IMR-90 (cell line): ENCODE measurements at regions not wholly inside any gene's neighbourhood (a gene's known extent, or its start where the extent isn't known, plus 50 kb on each side); places are given as distances from the start of the nearest gene placed in this dataset.

Experiments
- ATAC-seq: fragments of 200-7000 bp; cut with Tn5 transposase; 2 replicates; pipeline ENCODE4 v1.9.1; 2020; ENCODE audit warnings: low read depth, mild to moderate bottlenecking, moderate library complexity
- BruUV-seq: library from RNA; stranded (reverse); fragments of 400-500 nt; replicated peaks from 2 replicates; lab custom pipeline; 2021; lab: Mats Ljungman, UMichigan
- CTCF ChIA-PET: fragments of 300-600 bp; formaldehyde crosslinking; extraction: SDS; loops from one replicate; lab custom pipeline; 2021; ENCODE audit warnings: antibody characterized with exemption; lab: Yijun Ruan, JAX
- POLR2A ChIA-PET: fragments of 300-600 bp; sonication (Branson Sonifier 250); formaldehyde crosslinking; loops from one replicate; lab custom pipeline; 2022; ENCODE audit warnings: antibody characterized with exemption; ENCODE audit not compliant: unreplicated experiment; lab: Charles Lee
- DNase-seq: peaks from one replicate; pipeline ENCODE4 v3.0.0; 2013
- H2AFZ ChIP-seq: replicated peaks from 2 replicates; pipeline ENCODE3; 2013; ENCODE audit warnings: low read length, mild to moderate bottlenecking; ENCODE audit not compliant: poor library complexity
- H2AK5ac ChIP-seq: 2 replicates; pipeline ENCODE4 v1.6.1; 2013; ENCODE audit warnings: low read depth, low read length, inconsistent platforms
- H2AK9ac ChIP-seq: replicated peaks from 2 replicates; pipeline ENCODE3; 2013; ENCODE audit warnings: mild to moderate bottlenecking, low read depth, low read length, moderate library complexity; ENCODE audit not compliant: poor library complexity
- H2BK120ac ChIP-seq: 2 replicates; pipeline ENCODE4 v1.6.1; 2013; ENCODE audit warnings: low read depth, low read length, inconsistent platforms
- H2BK15ac ChIP-seq: 3 replicates; pipeline ENCODE4 v1.6.1; 2013; ENCODE audit warnings: low read depth, low read length, inconsistent platforms
- H2BK20ac ChIP-seq: 2 replicates; pipeline ENCODE4 v1.6.1; 2013; ENCODE audit warnings: low read depth, mild to moderate bottlenecking, inconsistent platforms, low read length, moderate library complexity
- H2BK5ac ChIP-seq: 2 replicates; pipeline ENCODE4 v1.6.1; 2013; ENCODE audit warnings: mild to moderate bottlenecking, low read depth, low read length, inconsistent platforms; ENCODE audit not compliant: poor library complexity, severe bottlenecking
- H3K14ac ChIP-seq: replicated peaks from 2 replicates; pipeline ENCODE4 v1.6.1; 2013; ENCODE audit warnings: low read depth, low read length, inconsistent platforms
- H3K18ac ChIP-seq: 2 replicates; pipeline ENCODE4 v1.6.1; 2013; ENCODE audit warnings: low read depth, low read length, control low read depth
- H3K23ac ChIP-seq: 2 replicates; pipeline ENCODE4 v1.6.1; 2013; ENCODE audit warnings: low read depth, low read length, inconsistent platforms
- H3K27ac ChIP-seq: 2 replicates; pipeline ENCODE4 v1.5.1; 2013; ENCODE audit warnings: mild to moderate bottlenecking, control low read depth, low read length; ENCODE audit not compliant: insufficient read depth
- H3K27me3 ChIP-seq: 2 replicates; pipeline ENCODE4 v1.6.1; 2013; ENCODE audit warnings: low read length; ENCODE audit not compliant: control insufficient read depth, insufficient read depth
- H3K36me3 ChIP-seq: 2 replicates; pipeline ENCODE4 v1.6.1; 2013; ENCODE audit warnings: low read length, mixed read lengths; ENCODE audit not compliant: control insufficient read depth, insufficient read depth
- H3K4ac ChIP-seq: 2 replicates; pipeline ENCODE4 v1.6.1; 2013; ENCODE audit warnings: low read depth, low read length, inconsistent platforms
- H3K4me1 ChIP-seq: 2 replicates; pipeline ENCODE4 v1.6.1; 2013; ENCODE audit warnings: low read length, mixed read lengths; ENCODE audit not compliant: control insufficient read depth, insufficient read depth
- H3K4me2 ChIP-seq: 2 replicates; pipeline ENCODE4 v1.6.1; 2013; ENCODE audit warnings: low read depth, mild to moderate bottlenecking, control low read depth, low read length, moderate library complexity
- H3K4me3 ChIP-seq: 2 replicates; pipeline ENCODE4 v1.5.1; 2013; ENCODE audit warnings: low read depth, mild to moderate bottlenecking, control low read depth, low read length, moderate library complexity; ENCODE audit not compliant: insufficient read depth
- H3K56ac ChIP-seq: 2 replicates; pipeline ENCODE4 v1.6.1; 2013; ENCODE audit warnings: low read length, inconsistent platforms; ENCODE audit not compliant: insufficient read depth; ENCODE audit errors: extremely low read depth
- H3K79me1 ChIP-seq, 2 experiments: 2 replicates each; pipeline ENCODE4 v1.6.1; 2013; ENCODE audit warnings: low read length in 2 of 2, inconsistent platforms in 1 of 2, low read depth in 1 of 2
- H3K9ac ChIP-seq: 2 replicates; pipeline ENCODE4 v1.6.1; 2013; ENCODE audit warnings: low read depth, low read length, control low read depth
- H3K9me1 ChIP-seq: 2 replicates; pipeline ENCODE4 v1.6.1; 2013; ENCODE audit warnings: low read length, inconsistent platforms; ENCODE audit not compliant: insufficient read depth
- H3K9me3 ChIP-seq: 2 replicates; pipeline ENCODE4 v1.6.1; 2013; ENCODE audit warnings: low read length; ENCODE audit not compliant: control insufficient read depth, insufficient read depth
- H4K20me1 ChIP-seq: 2 replicates; pipeline ENCODE4 v1.6.1; 2013; ENCODE audit warnings: low read length, inconsistent platforms; ENCODE audit not compliant: insufficient read depth
- H4K5ac ChIP-seq: 2 replicates; pipeline ENCODE4 v1.6.1; 2013; ENCODE audit warnings: mild to moderate bottlenecking, low read depth, low read length, control low read depth
- H4K8ac ChIP-seq, 2 experiments: 2 replicates each; pipeline ENCODE4 v1.6.1; 2013; ENCODE audit warnings: low read depth in 2 of 2, low read length in 2 of 2, control low read depth in 1 of 2, inconsistent platforms in 1 of 2
- H4K91ac ChIP-seq: 2 replicates; pipeline ENCODE4 v1.6.1; 2013; ENCODE audit warnings: low read depth, low read length, inconsistent platforms; ENCODE audit not compliant: insufficient read depth
- RAD21 ChIP-seq: IDR thresholded peaks from 2 replicates; pipeline ENCODE4 v1.6.1; 2012; ENCODE audit warnings: low read length, improper control_type of control experiment
- WGBS, 2 experiments: methylation state at CpG; one replicate each; pipeline versions ENCODE4 v1.1.5 to v1.1.7; 2013; ENCODE audit warnings: missing lambda C conversion rate in 2 of 2; ENCODE audit not compliant: insufficient read length in 1 of 2; ENCODE audit errors: extremely low coverage in 2 of 2; 5-methylcytosine and 5-hydroxymethylcytosine counted together
- dilution Hi-C: fragments of 300-500 bp; cut with HindIII; formaldehyde crosslinking; loops from one replicate; pipeline ENCODE4 v1.14.3; 2018; ENCODE audit warnings: low sequenced_read_pairs; ENCODE audit not compliant: unreplicated experiment
- in situ Hi-C: fragments of 300-500 bp; cut with MboI; formaldehyde crosslinking; loops from 3 replicates; pipeline ENCODE4 v1.14.3; 2019; ENCODE audit warnings: low sequenced_read_pairs, inconsistent platforms, mixed read lengths
- intact Hi-C: fragments of 100-400 bp; cut with micrococcal nuclease; formaldehyde crosslinking; loops from 2 replicates; pipeline ENCODE4 v1.10.0; 2022

GRCh38 chr2:57570961-57571360 is 475.6 kb upstream of the VRK2 start:
- no peak for TF ChIP-seq RAD21
- no peak overlapping the region for H4K91ac ChIP-seq
- ATAC-seq (no peak), DNase-seq (no peak)
- H2BK120ac ChIP-seq = no peak overlapping the region
- no peak overlapping the region for H2AK9ac ChIP-seq
- ChIA-PET CTCF (no interaction called here), POLR2A (no interaction called here)
- intact Hi-C loops (no loop called here), in situ Hi-C loops (no loop called here), dilution Hi-C loops (no loop called here)
- BruUV-seq = no TSS peak
- H3K4me2 ChIP-seq = no peak overlapping the region
- no peaks in the 10 kb centered on the region for H3K36me3 ChIP-seq
- H2AK5ac ChIP-seq = no peak overlapping the region
- no peak overlapping the region for H2BK20ac ChIP-seq
- no peak overlapping the region for H4K5ac ChIP-seq
- no peak overlapping the region for H4K8ac ChIP-seq
- H3K4me1 ChIP-seq = no peaks in the 10 kb centered on the region
- H3K9me3 ChIP-seq = no peaks in the 10 kb centered on the region
- H3K9me1 ChIP-seq = no peaks in the 10 kb centered on the region
- H3K18ac ChIP-seq = no peak overlapping the region
- H3K4me3 ChIP-seq = no peak overlapping the region
- H2BK5ac ChIP-seq = no peak overlapping the region
- no peak overlapping the region for H3K9ac ChIP-seq
- H3K27me3 ChIP-seq = no peaks in the 10 kb centered on the region
- 64% methylated on average over 1 of the region's 2 CpGs; no CpG with 5 or more reads in 1 of the 2 experiments for WGBS, 2 experiments
- H3K4ac ChIP-seq = no peak overlapping the region
- no peak overlapping the region for H3K56ac ChIP-seq
- no peaks in the 10 kb centered on the region for H4K20me1 ChIP-seq
- H3K27ac ChIP-seq = no peak overlapping the region
- H3K79me1 ChIP-seq = no peaks in the 10 kb centered on the region
- no peak overlapping the region for H3K23ac ChIP-seq
- H2BK15ac ChIP-seq = no peak overlapping the region
- H3K14ac ChIP-seq = no peak overlapping the region
- no peak overlapping the region for H2AFZ ChIP-seq
